HEK293T (cell line): ENCODE measurements at regions not wholly inside any gene's neighbourhood (a gene's known extent, or its start where the extent isn't known, plus 50 kb on each side); places are given as distances from the start of the nearest gene placed in this dataset.

Experiments used
- CTCF ChIA-PET: fragments of 350-600 bp; formaldehyde crosslinking; extraction: SDS; loops from one replicate; lab custom pipeline; 2021; ENCODE audit warnings: antibody characterized with exemption, inconsistent platforms; lab: Yijun Ruan, JAX
- POLR2A ChIA-PET: fragments of 350-600 bp; formaldehyde crosslinking; extraction: SDS; loops from one replicate; lab custom pipeline; 2020; ENCODE audit warnings: antibody characterized with exemption, inconsistent platforms; lab: Yijun Ruan, JAX
- DNase-seq: peaks from one replicate; pipeline ENCODE4 v3.0.0; 2012; ENCODE audit warnings: mixed read lengths; ENCODE audit errors: extremely low spot score
- ARNT ChIP-seq: fragments of 450-650 bp; IDR thresholded peaks from 2 replicates; pipeline ENCODE4 v1.6.1; 2017; ENCODE audit warnings: mild to moderate bottlenecking
- BHLHE40 ChIP-seq: fragments of 450-650 bp; IDR thresholded peaks from 2 replicates; pipeline ENCODE4 v1.6.1; 2016; ENCODE audit warnings: mild to moderate bottlenecking, moderate library complexity, borderline replicate concordance
- CTBP1 ChIP-seq: fragments of 450-650 bp; IDR thresholded peaks from 2 replicates; pipeline ENCODE4 v1.6.1; 2016; ENCODE audit warnings: borderline replicate concordance
- ELF4 ChIP-seq: fragments of 450-650 bp; IDR thresholded peaks from 2 replicates; pipeline ENCODE4 v1.6.1; 2017; ENCODE audit warnings: antibody characterized with exemption
- FOXA1 ChIP-seq: fragments of 450-650 bp; IDR thresholded peaks from 2 replicates; pipeline ENCODE4 v1.6.1; 2016; ENCODE audit warnings: mild to moderate bottlenecking
- FOXK2 ChIP-seq: fragments of 450-650 bp; IDR thresholded peaks from 2 replicates; pipeline ENCODE4 v1.6.1; 2016; ENCODE audit warnings: mild to moderate bottlenecking
- FOXM1 ChIP-seq: fragments of 450-650 bp; IDR thresholded peaks from 2 replicates; pipeline ENCODE4 v1.6.1; 2017; ENCODE audit warnings: mild to moderate bottlenecking, borderline replicate concordance
- HDGF ChIP-seq: fragments of 450-650 bp; IDR thresholded peaks from 2 replicates; pipeline ENCODE4 v1.6.1; 2017; ENCODE audit warnings: antibody characterized with exemption, borderline replicate concordance
- L3MBTL2 ChIP-seq: fragments of 450-650 bp; conservative IDR thresholded peaks from 2 replicates; pipeline ENCODE4 v1.6.1; 2016; ENCODE audit warnings: mild to moderate bottlenecking
- LEF1 ChIP-seq: fragments of 450-650 bp; IDR thresholded peaks from 2 replicates; pipeline ENCODE4 v1.6.1; 2017; ENCODE audit warnings: mild to moderate bottlenecking, borderline replicate concordance
- NFRKB ChIP-seq: fragments of 450-650 bp; IDR thresholded peaks from 2 replicates; pipeline ENCODE4 v1.6.1; 2016; ENCODE audit warnings: mild to moderate bottlenecking, moderate library complexity
- PKNOX1 ChIP-seq: fragments of 450-650 bp; IDR thresholded peaks from 2 replicates; pipeline ENCODE4 v1.6.1; 2016
- SP1 ChIP-seq: fragments of 450-650 bp; IDR thresholded peaks from 2 replicates; pipeline ENCODE4 v1.6.1; 2017
- SUZ12 ChIP-seq: fragments of 450-650 bp; IDR thresholded peaks from 2 replicates; pipeline ENCODE4 v1.6.1; 2016; ENCODE audit warnings: mild to moderate bottlenecking
- TARDBP ChIP-seq: fragments of 450-650 bp; IDR thresholded peaks from 2 replicates; pipeline ENCODE4 v1.6.1; 2016
- ZNF384 ChIP-seq: fragments of 450-650 bp; IDR thresholded peaks from 2 replicates; pipeline ENCODE4 v1.6.1; 2016

GRCh38 chr10:129373718-129374117 is 93.3 kb upstream of the MGMT start:
- TF ChIP-seq HDGF: no peak
- TF ChIP-seq ZNF384: no peak
- TF ChIP-seq LEF1: no peak
- no peak for TF ChIP-seq TARDBP
- TF ChIP-seq PKNOX1: no peak
- TF ChIP-seq FOXM1: no peak
- TF ChIP-seq CTBP1: no peak
- TF ChIP-seq SUZ12: no peak
- no peak for TF ChIP-seq NFRKB
- TF ChIP-seq SP1: no peak
- no peak for TF ChIP-seq BHLHE40
- TF ChIP-seq ELF4: no peak
- no peak for TF ChIP-seq FOXK2
- TF ChIP-seq ARNT: no peak
- no peak for TF ChIP-seq L3MBTL2
- TF ChIP-seq FOXA1: no peak
- DNase-seq: no peak
- CTCF ChIA-PET: no interaction called here
- POLR2A ChIA-PET: no interaction called here

GRCh38 chr10:129375171-129375570 is 91.9 kb upstream of the MGMT start:
- DNase-seq: no peak
- ChIA-PET POLR2A (no interaction called here), CTCF (no interaction called here)
- TF ChIP-seq FOXA1 (no peak), SP1 (no peak), ARNT (no peak), NFRKB (no peak)

GRCh38 chr10:129375912-129376311 is 91.1 kb upstream of the MGMT start:
- CTCF ChIA-PET: no interaction called here

GRCh38 chr10:129380279-129380678 is 86.8 kb upstream of the MGMT start:
- TF ChIP-seq NFRKB (no peak), HDGF (no peak), ELF4 (no peak), CTBP1 (no peak), SP1 (no peak), LEF1 (no peak), ARNT (no peak)
- ChIA-PET POLR2A (no interaction called here), CTCF (no interaction called here)
- no peak for DNase-seq

More at GRCh38 chr10:129375912-129376311, 91.1 kb upstream of the MGMT start:
- POLR2A ChIA-PET: no interaction called here
- no peak for DNase-seq
- no peak for TF ChIP-seq SUZ12
- no peak for TF ChIP-seq NFRKB
- TF ChIP-seq FOXM1: no peak
- no peak for TF ChIP-seq FOXK2
- no peak for TF ChIP-seq HDGF
- no peak for TF ChIP-seq CTBP1
- no peak for TF ChIP-seq ELF4
- TF ChIP-seq ZNF384: no peak

- ChIA-PET POLR2A (no interaction called here), CTCF (no interaction called here)
- TF ChIP-seq LEF1: no peak
- TF ChIP-seq HDGF: no peak
- no peak for DNase-seq
Measured at GRCh38 chr10:129381741-129382140, 85.3 kb upstream of the MGMT start.

GRCh38 chr10:129382401-129382800 is 84.6 kb upstream of the MGMT start:
- TF ChIP-seq ELF4 (no peak), FOXM1 (no peak), NFRKB (no peak), ARNT (no peak), CTBP1 (no peak)
- CTCF ChIA-PET: no interaction called here
- POLR2A ChIA-PET: no interaction called here
- no peak for DNase-seq

GRCh38 chr10:129383651-129384050 is 83.4 kb upstream of the MGMT start:
- no peak for DNase-seq
- TF ChIP-seq ARNT (no peak), ELF4 (no peak), FOXM1 (no peak), LEF1 (no peak), ZNF384 (no peak), BHLHE40 (no peak), HDGF (no peak), SUZ12 (no peak), TARDBP (no peak), NFRKB (no peak)
- CTCF ChIA-PET: interaction anchor here (0.5 kb wide), 1 partner anchor 744 kb away, joined by 3 read pairs; no protein-coding TSS in a partner anchor

GRCh38 chr10:129385600-129385999 is 81.4 kb upstream of the MGMT start:
- ChIA-PET POLR2A (no interaction called here), CTCF (no interaction called here)
- no peak for DNase-seq
- TF ChIP-seq ZNF384 (no peak), ARNT (no peak), FOXM1 (no peak), BHLHE40 (no peak), L3MBTL2 (no peak), SUZ12 (no peak), LEF1 (no peak), FOXA1 (no peak), SP1 (no peak), ELF4 (no peak), HDGF (no peak), TARDBP (no peak), CTBP1 (no peak), PKNOX1 (no peak), FOXK2 (no peak), NFRKB (no peak)

More at GRCh38 chr10:129383651-129384050, 83.4 kb upstream of the MGMT start:
- POLR2A ChIA-PET: no interaction called here
